ENCODE measurements at regions not wholly inside any gene's neighbourhood (a gene's known extent, or its start where the extent isn't known, plus 50 kb on each side); places are given as distances from the start of the nearest gene placed in this dataset.

- Histone ChIP-seq H3K9me3 (peaks cover 0 to 19% of the 10 kb centered on the region in 2 donors), H3K36me3 (no peaks in the 10 kb centered on the region), H3K4me3 (no peak overlapping the region), H3K27me3 (no peaks in the 10 kb centered on the region), H3K4me1 (no peaks in the 10 kb centered on the region), H3K27ac (no peak overlapping the region)
- ATAC-seq: no peak
- intact Hi-C loops (cut with DNase I): no loop called here
- DNase-seq: peak in 1 of 4 donors; percentile 21
- TF ChIP-seq, protein P1, sequence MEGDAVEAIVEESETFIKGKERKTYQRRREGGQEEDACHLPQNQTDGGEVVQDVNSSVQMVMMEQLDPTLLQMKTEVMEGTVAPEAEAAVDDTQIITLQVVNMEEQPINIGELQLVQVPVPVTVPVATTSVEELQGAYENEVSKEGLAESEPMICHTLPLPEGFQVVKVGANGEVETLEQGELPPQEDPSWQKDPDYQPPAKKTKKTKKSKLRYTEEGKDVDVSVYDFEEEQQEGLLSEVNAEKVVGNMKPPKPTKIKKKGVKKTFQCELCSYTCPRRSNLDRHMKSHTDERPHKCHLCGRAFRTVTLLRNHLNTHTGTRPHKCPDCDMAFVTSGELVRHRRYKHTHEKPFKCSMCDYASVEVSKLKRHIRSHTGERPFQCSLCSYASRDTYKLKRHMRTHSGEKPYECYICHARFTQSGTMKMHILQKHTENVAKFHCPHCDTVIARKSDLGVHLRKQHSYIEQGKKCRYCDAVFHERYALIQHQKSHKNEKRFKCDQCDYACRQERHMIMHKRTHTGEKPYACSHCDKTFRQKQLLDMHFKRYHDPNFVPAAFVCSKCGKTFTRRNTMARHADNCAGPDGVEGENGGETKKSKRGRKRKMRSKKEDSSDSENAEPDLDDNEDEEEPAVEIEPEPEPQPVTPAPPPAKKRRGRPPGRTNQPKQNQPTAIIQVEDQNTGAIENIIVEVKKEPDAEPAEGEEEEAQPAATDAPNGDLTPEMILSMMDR (IDR thresholded peaks at IDR 0.05): no peak
Observed at GRCh38 chr7:9264395-9264794, 831.0 kb downstream of the NXPH1 start.

DNA sequence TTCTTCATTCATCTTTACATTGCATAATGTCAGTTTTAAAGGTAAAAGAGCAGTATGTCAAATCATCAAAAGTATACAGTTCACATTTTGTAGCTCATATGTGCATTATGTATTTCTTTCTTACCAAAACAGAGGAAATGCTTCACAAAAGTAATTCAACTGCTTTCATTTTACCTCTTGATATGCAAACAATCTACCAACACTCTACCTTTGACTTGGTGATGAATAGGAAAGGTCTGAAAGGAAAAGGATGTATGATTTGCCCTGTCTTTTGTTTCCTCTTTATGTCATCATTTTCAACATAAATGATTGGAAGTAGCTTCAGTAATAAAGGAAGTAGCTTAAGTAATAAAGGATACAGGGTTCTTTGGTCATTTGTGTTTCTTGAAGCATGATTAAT lies 846.7 kb downstream of the NXPH1 start:
- TF ChIP-seq, protein P1 (IDR thresholded peaks at IDR 0.05): no peak
- H3K4me1 ChIP-seq: no peaks in the 10 kb centered on the region
- intact Hi-C loops (cut with DNase I): no loop called here
- DNase-seq (no peak), ATAC-seq (no peak)
- H3K36me3 ChIP-seq: no peaks in the 10 kb centered on the region
- no peak overlapping the region for H3K4me3 ChIP-seq
- no peaks in the 10 kb centered on the region for H3K27me3 ChIP-seq
- peaks cover 0 to 21% of the 10 kb centered on the region in 2 donors for H3K9me3 ChIP-seq
- H3K27ac ChIP-seq: no peak overlapping the region

DNA sequence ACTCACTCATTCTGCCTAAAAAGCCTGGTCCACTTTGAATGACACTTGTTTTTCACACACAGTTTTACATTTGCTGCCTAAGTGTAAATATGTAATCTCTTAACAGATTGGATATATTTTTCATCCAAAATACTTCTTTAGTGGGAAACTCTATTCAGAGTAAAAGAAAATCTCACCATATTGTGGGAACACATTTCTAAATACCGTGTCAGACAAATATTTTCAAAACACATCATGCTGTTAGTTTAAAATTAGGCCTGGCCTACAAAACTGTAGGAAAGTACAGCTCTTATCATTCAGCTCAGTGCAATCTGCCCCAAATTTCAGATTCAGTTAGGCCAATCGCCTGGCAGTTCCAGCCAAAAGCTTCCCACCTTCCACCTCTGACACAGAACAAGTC lies 849.8 kb downstream of the NXPH1 start:
- ATAC-seq (no peak), DNase-seq (no peak)
- Histone ChIP-seq H3K4me1 (no peaks in the 10 kb centered on the region), H3K27me3 (no peaks in the 10 kb centered on the region), H3K27ac (no peak overlapping the region), H3K4me3 (no peak overlapping the region), H3K9me3 (peaks cover 0 to 21% of the 10 kb centered on the region in 2 donors), H3K36me3 (no peaks in the 10 kb centered on the region)
- TF ChIP-seq, protein P1 (IDR thresholded peaks at IDR 0.05): no peak
- intact Hi-C loops (cut with DNase I): no loop called here

- TF ChIP-seq, protein P1 (IDR thresholded peaks at IDR 0.05): no peak
- DNase-seq (no peak), ATAC-seq (no peak)
- H3K4me3 ChIP-seq: no peak overlapping the region
- H3K4me1 ChIP-seq: no peaks in the 10 kb centered on the region
- no peaks in the 10 kb centered on the region for H3K36me3 ChIP-seq
- H3K9me3 ChIP-seq: no peaks in the 10 kb centered on the region
- intact Hi-C loops (cut with DNase I): no loop called here
- no peaks in the 10 kb centered on the region for H3K27me3 ChIP-seq
- no peak overlapping the region for H3K27ac ChIP-seq
Observed at GRCh38 chr7:9302436-9302835, 869.0 kb downstream of the NXPH1 start.

GRCh38 chr7:9307131-9307530 lies 873.7 kb downstream of the NXPH1 start:
- TF ChIP-seq, protein P1 (IDR thresholded peaks at IDR 0.05): no peak
- DNase-seq (no peak), ATAC-seq (no peak)
- no peaks in the 10 kb centered on the region for H3K9me3 ChIP-seq
- H3K36me3 ChIP-seq: no peaks in the 10 kb centered on the region
- H3K4me3 ChIP-seq: no peak overlapping the region
- no peaks in the 10 kb centered on the region for H3K27me3 ChIP-seq
- H3K27ac ChIP-seq: no peak overlapping the region
- no peaks in the 10 kb centered on the region for H3K4me1 ChIP-seq
- intact Hi-C loops (cut with DNase I): no loop called here

Measured in left lung (tissue), 4 donors.